HG03064 (cell line): ENCODE measurements at regions not wholly inside any gene's neighbourhood (a gene's known extent, or its start where the extent isn't known, plus 50 kb on each side); places are given as distances from the start of the nearest gene placed in this dataset.

Experiments used
- ATAC-seq: cut with Tn5 transposase; IDR thresholded peaks from one replicate; pipeline ENCODE4 v1.9.1; 2021; ENCODE audit warnings: low read depth; ENCODE audit not compliant: unreplicated experiment

DNA sequence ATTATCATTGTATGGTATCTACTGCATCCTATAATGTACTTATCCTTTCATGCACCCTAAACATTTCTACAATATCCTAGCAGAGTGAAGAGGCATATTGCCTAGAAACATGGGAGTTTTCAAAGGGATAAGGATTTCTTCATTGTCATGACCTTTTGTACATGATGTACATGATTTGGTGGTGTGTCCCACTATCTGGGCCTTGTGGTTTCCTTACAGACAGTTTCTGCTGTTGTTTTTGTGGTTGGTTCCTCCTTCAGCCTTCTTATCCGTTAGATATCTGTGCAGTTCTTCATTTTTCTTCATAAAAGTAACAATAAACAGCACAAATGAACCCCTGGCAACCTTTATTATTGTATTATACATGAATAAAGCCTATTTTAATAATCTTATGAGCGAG is 70.4 kb upstream of the BACH1 start:
- ATAC-seq: no peak

DNA sequence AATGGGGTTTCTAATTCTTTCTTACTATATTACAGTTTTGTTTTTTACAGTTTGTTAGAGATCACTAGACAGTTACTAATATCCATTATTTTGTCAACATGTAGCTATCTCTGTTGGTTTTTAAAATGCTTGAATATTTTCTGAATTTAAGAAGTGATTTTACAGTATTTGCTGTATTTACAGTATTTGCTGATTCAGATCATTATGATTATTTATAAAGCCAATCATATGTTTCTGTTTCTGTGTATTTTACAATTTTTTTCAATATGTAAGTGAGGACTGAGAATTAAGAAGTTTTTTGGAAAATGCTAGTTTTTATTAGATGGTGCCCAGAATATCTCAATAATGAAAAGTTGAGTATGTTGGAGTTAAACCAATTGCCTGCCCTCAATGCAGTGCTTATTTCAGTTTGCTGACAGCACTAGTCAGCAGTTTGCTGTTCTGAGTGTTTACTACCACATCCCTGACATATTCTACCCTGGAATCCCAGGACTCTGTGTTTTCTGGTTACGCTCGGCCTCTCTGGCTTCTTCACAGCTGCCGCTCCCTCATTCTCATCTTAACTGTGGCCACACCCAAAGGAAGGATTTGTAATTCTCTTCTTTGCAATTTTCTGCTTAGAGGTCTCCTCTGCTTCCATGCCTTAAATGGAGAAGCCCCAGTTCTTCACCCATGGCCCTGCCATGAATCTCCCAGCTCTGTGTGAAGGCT is 68.0 kb upstream of the BACH1 start:
- no peak for ATAC-seq

DNA sequence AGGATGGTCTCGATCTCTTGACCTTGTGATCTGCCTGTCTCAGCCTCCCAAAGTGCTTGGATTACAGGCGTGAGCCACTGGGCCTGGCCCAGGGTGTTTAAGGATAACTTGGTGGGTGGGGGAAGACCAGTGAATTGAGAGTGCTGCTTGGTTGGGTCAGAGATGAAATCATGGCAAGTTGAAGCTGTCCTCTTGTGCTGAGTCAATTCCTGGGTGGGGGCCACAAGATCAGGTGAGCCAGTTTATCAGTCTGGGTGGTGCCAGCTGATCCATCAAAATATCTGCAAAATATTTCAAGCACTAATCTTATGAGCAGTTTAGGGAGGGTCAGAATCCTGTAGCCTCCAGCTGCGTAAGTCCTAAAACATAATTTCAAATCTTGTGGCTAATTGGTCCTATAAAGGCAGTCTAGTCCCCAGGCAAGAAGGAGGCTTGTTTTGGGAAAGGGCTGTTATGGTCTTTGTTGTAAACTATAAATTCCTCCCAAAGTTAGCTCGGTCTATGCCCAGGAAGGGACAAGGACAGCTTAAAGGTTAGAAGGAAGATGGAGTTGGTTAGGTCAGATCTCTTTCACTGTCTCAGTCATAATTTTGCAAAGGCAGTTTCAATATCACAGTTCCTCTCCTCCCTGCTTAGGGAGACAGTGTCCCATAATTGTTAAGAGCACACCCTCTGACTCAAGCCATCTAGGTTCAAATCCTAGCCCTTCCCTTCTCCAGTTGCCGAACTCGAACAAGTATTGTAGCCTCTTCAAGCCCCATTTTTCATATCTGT is 66.8 kb upstream of the BACH1 start:
- ATAC-seq: no peak

- no peak for ATAC-seq
These were observed 66.0 kb upstream of the BACH1 start for GRCh38 chr21:29232530-29233255.

DNA sequence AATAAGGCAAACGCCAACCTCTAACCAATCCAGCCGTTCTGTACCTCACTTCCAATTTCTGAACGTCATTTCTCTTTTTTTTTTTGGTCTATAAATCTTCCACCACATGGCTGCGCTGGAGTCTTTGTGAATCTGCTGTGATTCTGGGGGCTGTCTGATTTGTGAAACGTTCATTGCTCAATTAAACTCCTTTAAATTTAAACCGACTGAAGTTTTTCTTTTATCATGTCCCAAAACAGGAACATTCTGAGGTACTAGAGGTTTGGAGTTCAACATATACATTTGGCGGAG is 65.5 kb upstream of the BACH1 start:
- ATAC-seq: no peak

DNA sequence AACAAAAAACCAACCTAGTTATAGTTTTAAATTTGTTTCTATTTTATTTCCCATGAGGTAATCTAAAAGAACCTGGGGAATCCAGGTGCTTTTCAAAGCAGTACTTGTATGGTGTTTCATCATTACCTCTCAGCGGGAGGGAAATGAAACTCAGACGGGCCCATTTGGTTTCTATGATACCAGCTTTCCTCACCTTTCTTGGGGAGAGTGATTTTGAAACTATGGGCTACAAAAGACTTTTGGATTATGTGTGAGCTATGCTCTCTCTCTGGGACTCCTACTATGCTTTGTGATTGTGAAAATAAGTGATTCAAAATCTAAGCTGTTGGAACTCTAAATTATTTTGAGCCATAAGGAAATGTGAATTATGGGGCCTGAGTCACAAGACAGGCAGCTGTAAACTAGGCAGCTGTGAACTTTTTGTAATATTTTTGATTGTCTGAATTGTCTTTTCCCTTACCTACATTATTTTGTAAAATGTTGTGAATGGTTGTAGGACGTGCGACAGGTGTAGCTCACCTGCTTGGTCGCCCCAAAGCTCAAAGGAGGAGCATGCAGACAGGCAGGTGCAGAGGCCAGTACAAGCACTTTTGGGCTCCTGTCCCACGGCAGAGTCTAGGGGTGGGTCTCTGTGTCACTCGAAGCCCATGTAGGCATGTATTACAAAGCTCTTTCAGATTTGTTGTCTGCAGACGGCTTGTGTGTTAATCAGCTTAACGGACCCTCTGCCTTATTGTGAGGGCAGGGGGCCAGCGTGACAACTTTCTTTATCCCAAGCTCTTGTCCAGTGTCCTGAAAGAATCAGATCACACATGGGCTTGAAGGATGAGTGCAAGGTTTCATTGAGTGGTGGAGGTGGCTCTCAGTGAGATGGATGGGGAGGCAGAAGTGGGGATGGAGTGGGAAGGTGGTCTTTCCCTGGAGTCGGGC is 64.8 kb upstream of the BACH1 start:
- peak; percentile 52 for ATAC-seq

DNA sequence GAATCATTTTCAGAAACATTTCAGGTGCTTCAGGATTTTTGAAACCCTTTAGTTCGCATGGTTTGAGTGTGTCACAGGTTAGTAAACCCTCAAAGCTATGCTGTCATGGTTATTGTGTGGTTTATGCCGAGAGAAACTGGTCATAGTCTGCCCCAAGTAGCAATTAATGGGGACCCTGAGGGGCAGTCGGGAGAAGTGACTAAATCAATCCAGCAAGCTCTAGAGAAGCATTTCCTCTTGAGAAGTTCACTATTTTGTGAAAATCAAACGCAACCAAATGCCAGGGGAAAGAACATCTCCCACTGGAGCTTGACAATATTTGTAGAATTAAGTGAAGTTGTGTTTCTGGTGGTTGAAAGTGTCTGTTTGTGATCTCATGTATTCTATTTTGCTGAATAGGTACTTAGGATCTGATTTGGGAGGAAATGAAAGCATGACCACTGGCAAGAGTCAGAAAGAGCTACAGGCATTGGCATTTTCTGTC is 63.0 kb upstream of the BACH1 start:
- ATAC-seq: peak; percentile 39

- no peak for ATAC-seq
These were observed 62.5 kb upstream of the BACH1 start for GRCh38 chr21:29236201-29236600.

- ATAC-seq: no peak
These were observed 61.3 kb upstream of the BACH1 start for GRCh38 chr21:29237110-29238052.

DNA sequence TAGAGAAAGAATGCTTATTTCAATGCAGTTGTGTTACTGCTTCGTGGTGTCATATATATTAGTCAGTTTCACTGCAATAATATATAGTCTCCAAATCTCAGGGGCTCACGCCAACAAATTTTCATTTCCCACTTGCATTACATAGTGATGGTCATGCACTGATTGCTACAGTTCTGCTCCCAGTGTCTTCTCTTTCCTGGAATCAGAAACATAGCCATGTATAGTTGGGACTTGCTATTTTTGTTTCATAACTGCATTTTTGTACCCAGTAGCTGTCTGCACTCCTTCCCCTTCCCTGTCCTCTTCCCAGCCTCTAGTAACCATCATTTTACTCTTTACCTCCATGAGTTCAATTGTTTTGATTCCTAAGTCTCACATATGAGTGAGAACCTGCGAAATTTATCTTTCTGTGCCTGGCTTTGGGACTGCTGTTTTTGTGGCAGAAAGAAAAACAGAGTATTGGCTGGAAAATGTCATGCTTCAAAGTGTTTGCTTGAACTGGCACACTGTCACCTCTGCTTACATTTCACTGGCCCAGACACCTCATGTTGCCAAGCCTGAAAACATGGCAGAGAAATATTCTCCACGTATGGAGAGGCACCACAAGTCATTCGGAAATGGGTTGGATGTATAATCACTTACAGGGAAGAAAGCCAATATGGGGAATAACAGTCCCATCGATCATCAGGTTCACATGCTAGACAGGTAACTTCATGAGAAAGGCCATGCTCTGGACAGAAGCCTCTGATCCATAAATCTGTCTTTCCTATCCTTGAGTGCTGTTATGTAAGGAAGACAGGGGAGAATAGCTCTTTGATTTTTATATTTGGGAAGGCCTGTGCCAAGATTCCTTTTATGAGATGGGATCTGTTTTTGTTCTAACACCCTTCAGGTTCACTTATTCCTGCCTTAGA is 60.4 kb upstream of the BACH1 start:
- no peak for ATAC-seq

DNA sequence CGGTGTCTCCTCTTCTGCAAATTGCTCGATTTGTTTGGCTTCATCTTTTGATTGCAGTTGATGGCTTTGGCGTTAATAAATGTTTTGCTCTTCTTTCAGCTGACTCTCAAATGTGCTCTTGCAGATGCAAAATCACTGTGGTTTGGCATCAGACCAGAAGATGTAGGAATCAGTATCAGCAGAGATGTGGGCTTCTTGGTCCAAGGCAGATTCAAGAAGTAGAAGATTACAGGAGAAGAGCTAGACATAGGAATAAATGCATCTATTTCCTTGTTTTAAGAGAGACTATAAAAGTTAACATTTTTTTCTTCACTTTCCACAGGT is 59.8 kb upstream of the BACH1 start:
- no peak for ATAC-seq

DNA sequence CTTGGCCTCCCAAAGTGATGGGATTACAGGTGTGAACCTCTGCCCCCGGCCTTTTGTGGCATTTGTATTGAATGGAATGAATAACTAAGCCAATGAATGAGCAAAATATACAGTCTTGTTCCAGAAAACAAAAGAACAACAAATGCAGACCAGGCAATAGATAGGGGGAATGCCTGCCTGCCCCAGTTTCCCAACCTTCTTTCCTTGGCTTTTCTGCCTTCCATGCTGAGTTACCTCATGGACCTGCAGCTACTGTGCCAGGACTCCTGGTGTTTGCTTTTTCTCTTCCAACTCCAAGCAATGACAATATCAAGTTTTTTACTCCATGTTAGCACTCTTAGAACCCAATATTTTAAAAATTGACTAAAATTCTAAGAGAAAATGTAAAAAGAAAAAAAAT is 58.6 kb upstream of the BACH1 start:
- no peak for ATAC-seq

DNA sequence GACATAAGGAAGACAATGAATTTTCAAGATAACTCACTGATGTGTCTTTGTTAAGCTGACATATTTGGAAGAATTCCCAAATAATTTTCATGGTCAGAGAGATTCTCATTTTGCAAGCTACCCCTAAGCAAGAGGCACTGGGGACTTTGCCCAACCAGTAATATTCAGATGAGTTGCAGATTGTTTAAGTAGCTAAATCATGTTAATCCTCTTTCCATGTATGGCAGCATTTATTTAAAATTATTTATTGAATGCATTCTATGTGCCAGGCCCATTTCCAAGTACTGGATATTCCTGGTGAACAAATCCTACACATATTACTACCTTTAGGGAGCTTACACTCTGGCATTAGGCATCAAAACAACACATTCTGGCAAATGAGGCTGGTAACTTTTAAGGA is 56.5 kb upstream of the BACH1 start:
- no peak for ATAC-seq

- no peak for ATAC-seq
These were observed 55.5 kb upstream of the BACH1 start for GRCh38 chr21:29243188-29243587.

DNA sequence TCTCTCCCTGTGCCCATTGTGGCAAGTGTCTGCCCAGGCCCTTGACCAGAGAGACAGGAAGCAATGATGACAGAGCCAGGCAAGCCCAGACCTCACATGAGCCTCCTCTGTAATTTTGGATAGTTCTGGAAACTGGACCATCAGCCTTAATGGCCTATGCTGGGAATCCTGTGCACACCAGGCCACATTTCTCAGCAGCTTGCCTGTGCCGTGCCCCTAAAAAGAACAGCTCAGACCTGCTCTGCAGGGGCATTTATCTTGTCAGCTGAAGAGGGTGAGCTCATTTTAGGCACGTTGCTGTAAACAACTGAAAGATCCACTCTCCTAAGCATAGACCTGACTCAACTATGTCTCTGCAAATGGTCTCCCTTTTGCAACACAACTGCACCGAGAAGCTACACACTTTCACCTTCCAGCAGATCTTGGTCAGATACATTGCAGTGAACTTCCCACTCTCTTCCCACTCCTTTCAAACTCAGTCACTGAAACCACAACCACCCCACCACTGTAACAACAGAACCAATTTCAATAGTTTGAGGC is 53.5 kb upstream of the BACH1 start:
- no peak for ATAC-seq

- no peak for ATAC-seq
These were observed 52.9 kb upstream of the BACH1 start for GRCh38 chr21:29245863-29246262.

DNA sequence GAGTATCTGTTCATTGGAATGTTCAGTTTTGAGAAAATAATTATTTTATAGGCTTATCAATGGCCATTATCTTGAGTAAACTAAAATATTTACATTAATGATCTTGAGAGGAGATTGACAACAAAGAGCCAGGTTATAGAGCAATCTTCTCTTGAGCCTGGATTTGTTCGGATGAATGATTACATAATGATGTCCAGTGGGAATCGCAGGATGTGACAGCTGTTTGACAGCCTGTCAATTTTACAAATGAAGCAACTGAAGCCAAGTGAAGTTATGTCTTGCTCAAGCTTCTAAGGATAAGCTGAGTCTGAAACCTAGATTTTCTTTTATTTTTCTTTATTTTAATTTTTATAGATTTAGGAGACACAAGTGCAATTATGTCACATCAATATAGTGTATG is 52.1 kb upstream of the BACH1 start:
- ATAC-seq: no peak

DNA sequence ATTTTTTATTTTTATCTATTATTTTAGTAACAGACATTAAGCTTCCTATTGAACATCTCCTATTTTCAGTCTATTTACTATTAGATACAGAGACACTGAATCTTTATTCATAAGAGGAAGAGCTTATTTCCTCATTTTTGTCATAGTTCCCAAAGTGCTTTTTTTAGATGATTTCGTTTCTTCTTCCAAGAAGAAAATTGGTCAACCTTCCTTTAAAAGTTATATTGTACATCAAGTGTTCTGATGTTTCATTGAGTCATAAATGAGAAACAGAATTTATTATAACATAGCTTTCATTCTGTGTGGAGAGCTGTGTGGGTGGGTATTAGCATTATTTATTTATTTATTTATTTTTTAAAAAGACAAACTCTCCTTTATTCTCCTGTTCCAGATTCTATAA is 50.6 kb upstream of the BACH1 start:
- no peak for ATAC-seq
